C4-2B (cell line): ENCODE measurements at regions not wholly inside any gene's neighbourhood (a gene's known extent, or its start where the extent isn't known, plus 50 kb on each side); places are given as distances from the start of the nearest gene placed in this dataset.

ENCODE experiments used
- H3K27ac ChIP-seq: fragments of 450-650 bp; 2 replicates; pipeline ENCODE4 v1.5.1; 2017
- ZFX ChIP-seq: fragments of 450-650 bp; IDR thresholded peaks from 2 replicates; pipeline ENCODE4 v1.6.1; 2017
- TF ChIP-seq, protein P1 (sequence below): fragments of 450-650 bp; conservative IDR thresholded peaks from 2 replicates; pipeline ENCODE4 v1.5.1; 2017; ENCODE audit warnings: mild to moderate bottlenecking

DNA sequence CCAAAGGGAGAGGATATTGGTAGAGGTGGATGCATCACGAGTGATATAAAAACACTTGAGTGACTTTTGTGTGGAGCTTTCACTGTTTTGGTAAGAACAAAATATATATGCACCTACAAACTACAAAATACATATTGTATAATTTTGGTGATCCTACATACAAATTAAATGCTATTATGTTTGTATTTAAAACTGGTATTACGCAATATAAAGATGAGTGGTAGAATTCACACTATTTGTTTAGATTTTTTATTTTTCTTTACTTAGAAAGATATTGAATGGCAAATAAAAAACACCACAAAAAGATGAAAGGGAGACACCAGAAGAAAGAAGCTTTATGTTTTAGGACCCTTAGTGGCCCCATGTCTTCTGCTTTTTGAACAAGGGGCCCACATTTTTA is 770.7 kb upstream of the ID2 start:
- TF ChIP-seq, protein P1, sequence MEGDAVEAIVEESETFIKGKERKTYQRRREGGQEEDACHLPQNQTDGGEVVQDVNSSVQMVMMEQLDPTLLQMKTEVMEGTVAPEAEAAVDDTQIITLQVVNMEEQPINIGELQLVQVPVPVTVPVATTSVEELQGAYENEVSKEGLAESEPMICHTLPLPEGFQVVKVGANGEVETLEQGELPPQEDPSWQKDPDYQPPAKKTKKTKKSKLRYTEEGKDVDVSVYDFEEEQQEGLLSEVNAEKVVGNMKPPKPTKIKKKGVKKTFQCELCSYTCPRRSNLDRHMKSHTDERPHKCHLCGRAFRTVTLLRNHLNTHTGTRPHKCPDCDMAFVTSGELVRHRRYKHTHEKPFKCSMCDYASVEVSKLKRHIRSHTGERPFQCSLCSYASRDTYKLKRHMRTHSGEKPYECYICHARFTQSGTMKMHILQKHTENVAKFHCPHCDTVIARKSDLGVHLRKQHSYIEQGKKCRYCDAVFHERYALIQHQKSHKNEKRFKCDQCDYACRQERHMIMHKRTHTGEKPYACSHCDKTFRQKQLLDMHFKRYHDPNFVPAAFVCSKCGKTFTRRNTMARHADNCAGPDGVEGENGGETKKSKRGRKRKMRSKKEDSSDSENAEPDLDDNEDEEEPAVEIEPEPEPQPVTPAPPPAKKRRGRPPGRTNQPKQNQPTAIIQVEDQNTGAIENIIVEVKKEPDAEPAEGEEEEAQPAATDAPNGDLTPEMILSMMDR = no peak
- H3K27ac ChIP-seq = no peak overlapping the region

DNA sequence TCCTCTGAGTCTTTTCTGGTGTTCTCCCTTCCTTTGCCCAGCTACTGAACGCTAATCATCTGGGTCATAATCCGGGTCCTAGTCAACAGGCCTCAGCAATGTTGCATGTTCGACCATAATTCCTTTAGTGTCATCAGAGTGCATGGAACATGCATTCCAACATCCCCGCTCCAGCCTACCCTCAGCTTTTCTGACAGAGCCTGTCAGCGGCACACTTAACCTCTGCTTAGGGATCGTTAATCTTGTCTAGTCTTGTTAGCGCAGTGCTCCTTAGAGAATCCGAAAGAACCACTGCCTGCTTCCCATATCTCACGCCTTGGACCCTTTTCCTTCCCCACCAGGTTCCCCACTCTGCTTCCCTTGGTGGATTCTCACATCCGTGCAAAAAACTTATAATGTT is 767.9 kb upstream of the ID2 start:
- H3K27ac ChIP-seq = no peak overlapping the region
- TF ChIP-seq, protein P1 = no peak
- TF ChIP-seq ZFX = no peak

DNA sequence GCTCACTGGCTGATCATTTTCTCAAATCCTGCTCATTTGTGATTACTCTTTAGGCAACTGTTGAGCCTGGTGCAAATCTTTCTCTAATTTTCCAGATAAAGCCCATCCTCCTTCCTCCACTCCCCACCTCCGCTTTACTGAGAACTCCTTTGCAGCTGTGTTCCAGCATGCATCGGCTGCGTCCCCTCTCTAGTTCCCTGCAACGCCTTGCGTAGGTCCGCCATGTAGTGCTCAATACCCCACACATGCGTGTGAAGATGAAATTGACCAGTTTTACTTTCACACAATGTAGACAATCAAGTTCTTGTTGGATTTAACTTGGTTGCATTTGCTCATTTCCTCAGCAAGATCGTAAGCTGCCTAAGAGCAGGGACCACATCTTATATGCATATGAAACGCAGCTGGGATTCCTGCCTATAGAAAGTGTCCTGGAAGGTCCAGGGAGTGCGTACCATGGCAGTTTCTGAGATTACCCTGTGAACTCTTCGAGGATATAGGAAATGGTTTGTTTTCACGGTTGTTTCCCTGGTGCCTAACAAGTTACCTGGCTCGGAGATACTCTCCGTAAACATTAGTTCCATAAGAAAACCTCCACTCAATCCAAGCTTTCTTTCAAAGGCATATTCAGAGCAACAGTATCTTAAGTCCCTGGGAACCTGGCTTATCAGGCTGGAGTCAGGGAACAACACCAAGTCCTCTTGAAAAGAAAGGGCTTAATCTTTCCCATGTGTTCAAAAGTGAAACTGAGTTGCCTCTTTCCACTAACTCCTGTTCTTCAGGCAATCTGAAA is 766.4 kb upstream of the ID2 start:
- TF ChIP-seq, protein P1 = no peak
- no peak for TF ChIP-seq ZFX
- no peak overlapping the region for H3K27ac ChIP-seq

DNA sequence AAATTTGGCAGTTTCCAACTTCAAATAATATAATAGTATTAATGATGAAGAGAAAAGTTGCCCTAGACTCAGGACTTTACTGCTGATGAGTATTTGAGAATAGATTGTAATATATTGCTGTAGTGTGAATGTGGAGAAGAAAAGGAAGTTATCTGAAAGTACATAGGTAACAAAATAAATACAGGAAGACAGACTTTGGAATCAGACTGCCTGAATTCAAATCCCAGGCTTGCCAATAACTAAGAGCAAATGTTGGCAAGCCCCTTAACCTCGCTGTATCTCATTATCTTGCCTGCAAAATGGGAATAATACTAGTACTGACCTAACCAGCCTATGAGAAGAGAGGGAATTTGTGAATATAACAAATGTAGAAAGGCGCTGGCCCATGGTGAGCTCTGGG is 765.2 kb upstream of the ID2 start:
- no peak overlapping the region for H3K27ac ChIP-seq
- no peak for TF ChIP-seq ZFX
- TF ChIP-seq, protein P1 = no peak

DNA sequence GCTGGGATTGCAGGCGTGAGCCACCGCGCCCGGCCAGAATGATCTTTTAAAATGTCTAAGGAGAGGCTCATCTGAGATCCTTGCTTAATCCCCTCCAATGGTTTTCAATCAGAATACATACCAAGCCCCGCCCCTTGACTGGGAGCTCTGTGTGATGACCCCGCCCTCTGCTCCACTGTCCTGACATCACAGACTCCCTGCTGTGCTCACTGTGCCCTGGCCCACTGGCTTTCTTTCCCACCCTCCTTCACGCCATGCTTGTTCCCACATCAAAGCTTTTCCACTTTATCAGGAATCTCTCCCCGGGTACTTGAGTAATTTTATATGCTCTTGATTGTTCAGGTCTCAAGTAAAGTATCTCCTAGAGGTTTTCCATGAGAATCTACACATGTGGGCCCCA is 762.3 kb upstream of the ID2 start:
- TF ChIP-seq, protein P1 = no peak
- TF ChIP-seq ZFX = no peak

DNA sequence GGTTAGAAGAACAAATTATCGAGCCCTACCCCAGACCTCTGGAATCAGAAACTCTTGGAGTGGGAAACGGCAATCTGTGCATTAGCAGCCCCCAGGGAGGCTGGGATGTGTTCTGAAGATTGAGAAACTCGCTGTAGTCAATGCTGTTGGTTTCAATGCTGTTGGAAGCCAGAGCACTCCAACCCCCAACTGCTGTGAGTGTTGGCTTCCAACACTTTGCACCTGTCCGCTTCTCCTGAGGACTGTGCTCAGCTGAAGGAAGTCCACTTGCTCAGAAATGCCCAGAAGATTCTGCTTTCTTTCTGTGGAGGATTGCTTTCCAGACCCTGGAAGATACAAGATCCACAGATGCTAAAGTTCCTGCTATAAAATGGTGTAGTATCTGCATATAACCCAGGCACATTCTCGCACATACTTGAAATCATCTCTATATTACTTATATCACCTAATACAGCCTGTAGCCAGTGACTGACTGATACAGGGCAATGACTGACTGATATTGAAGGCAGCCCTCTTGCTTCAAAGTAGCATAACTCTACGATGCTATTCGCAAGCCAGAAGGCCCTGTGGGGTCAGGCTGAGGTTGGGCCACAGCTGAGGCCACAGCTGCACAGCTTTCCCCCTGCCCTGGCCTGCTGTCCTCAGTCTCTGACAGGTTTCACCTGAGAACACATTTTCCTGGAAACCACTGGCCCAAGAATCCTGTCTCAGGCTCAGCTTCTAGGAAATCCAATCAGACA is 757.7 kb upstream of the ID2 start:
- TF ChIP-seq, protein P1 = no peak
- TF ChIP-seq ZFX = no peak
- no peak overlapping the region for H3K27ac ChIP-seq

More for the DNA sequence above, 762.3 kb upstream of the ID2 start:
- no peak overlapping the region for H3K27ac ChIP-seq

DNA sequence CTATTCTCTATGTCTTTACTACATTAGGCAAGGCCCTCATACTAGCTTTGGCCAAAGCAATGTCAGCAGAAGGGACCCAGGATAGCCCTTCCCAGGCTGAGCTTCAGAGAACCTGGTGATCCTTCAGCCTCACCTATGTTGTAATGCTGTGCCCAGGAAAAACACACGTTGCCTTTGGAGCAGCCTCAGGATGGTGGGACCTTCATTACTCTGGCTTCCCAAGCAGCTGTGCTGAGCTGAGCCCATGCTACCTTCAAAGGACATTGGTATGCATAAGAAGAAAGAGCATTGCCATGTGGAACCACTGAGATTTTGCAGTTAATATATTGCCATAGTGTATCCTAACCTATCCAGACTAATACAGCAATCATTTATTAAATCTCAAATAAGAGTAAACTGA is 756.4 kb upstream of the ID2 start:
- no peak overlapping the region for H3K27ac ChIP-seq
- TF ChIP-seq ZFX = no peak
- TF ChIP-seq, protein P1 = no peak
